Renal cortical epithelial cell (primary cell): ENCODE measurements at regions not wholly inside any gene's neighbourhood (a gene's known extent, or its start where the extent isn't known, plus 50 kb on each side); places are given as distances from the start of the nearest gene placed in this dataset.

Experiments used
- DNase-seq: peaks from one replicate; pipeline ENCODE4 v3.0.0-alpha.2; 2011; ENCODE audit warnings: low read depth

- peak; percentile 62 for DNase-seq
Observed at GRCh38 chr7:17557251-17557671, 258.8 kb downstream of the AHR start.

GRCh38 chr7:17558135-17558534 lies 259.7 kb downstream of the AHR start:
- DNase-seq, result peak; percentile 57

GRCh38 chr7:17558558-17559332 lies 260.3 kb downstream of the AHR start:
- peak; percentile 91 for DNase-seq

GRCh38 chr7:17559388-17559787 lies 260.9 kb downstream of the AHR start:
- peak; percentile 89 for DNase-seq

- DNase-seq, result peak; percentile 67
Observed at GRCh38 chr7:17560516-17560915, 262.1 kb downstream of the AHR start.

- DNase-seq, result no peak
Observed at GRCh38 chr7:17560966-17561365, 262.5 kb downstream of the AHR start.

- DNase-seq, result peak; percentile 57
Observed at GRCh38 chr7:17564678-17565212, 266.3 kb downstream of the AHR start.

- peak; percentile 80 for DNase-seq
Observed at GRCh38 chr7:17580141-17580540, 281.7 kb downstream of the AHR start.

- DNase-seq, result no peak
Observed at GRCh38 chr7:17580856-17581255, 282.4 kb downstream of the AHR start.

GRCh38 chr7:17581301-17581700 lies 282.8 kb downstream of the AHR start:
- no peak for DNase-seq

GRCh38 chr7:17582696-17583095 lies 284.2 kb downstream of the AHR start:
- peak; percentile 59 for DNase-seq

GRCh38 chr7:17583786-17584185 lies 285.3 kb downstream of the AHR start:
- no peak for DNase-seq

- DNase-seq, result peak; percentile 74
Observed at GRCh38 chr7:17584822-17585221, 286.4 kb downstream of the AHR start.

GRCh38 chr7:17586711-17587110 lies 288.3 kb downstream of the AHR start:
- DNase-seq, result no peak

GRCh38 chr7:17588730-17589129 lies 290.3 kb downstream of the AHR start:
- no peak for DNase-seq

GRCh38 chr7:17589671-17590070 lies 291.2 kb downstream of the AHR start:
- DNase-seq, result no peak

- no peak for DNase-seq
Observed at GRCh38 chr7:17590221-17590620, 291.8 kb downstream of the AHR start.

GRCh38 chr7:17593819-17594419 lies 295.5 kb downstream of the AHR start:
- DNase-seq, result no peak

- DNase-seq, result no peak
Observed at GRCh38 chr7:17595546-17595945, 297.1 kb downstream of the AHR start.

GRCh38 chr7:17598305-17598704 lies 299.9 kb downstream of the AHR start:
- DNase-seq, result no peak

- DNase-seq, result peak; percentile 38
Observed at GRCh38 chr7:17598846-17599245, 300.4 kb downstream of the AHR start.

- DNase-seq, result no peak
Observed at GRCh38 chr7:17599733-17600339, 301.4 kb downstream of the AHR start.

- DNase-seq, result peak; percentile 98
Observed at GRCh38 chr7:17600340-17600752, 301.9 kb downstream of the AHR start.
